ENCODE measurements at regions not wholly inside any gene's neighbourhood (a gene's known extent, or its start where the extent isn't known, plus 50 kb on each side); places are given as distances from the start of the nearest gene placed in this dataset.

DNA sequence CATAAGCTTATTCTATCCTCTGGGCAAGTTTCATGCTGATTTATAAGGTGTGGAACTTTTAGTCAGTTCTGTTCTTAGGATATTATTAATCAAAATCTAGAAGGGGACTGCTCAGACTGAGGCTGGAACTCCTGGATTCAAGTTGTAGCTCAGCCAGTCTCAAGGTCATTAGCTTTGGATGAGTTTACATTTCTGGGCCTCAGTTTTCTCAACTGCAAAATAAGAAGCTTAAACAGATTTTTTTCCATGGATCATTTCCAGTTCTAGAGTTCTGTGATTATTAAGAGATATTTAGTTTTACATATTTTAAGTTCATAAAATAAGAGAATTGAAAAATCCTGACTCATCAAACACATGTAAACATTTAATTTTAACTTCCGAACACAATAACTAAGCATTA, 442.5 kb upstream of the PKDCC start:
- no peak for DNase-seq (ENCODE audit: low read depth)
- TF ChIP-seq, protein P1, sequence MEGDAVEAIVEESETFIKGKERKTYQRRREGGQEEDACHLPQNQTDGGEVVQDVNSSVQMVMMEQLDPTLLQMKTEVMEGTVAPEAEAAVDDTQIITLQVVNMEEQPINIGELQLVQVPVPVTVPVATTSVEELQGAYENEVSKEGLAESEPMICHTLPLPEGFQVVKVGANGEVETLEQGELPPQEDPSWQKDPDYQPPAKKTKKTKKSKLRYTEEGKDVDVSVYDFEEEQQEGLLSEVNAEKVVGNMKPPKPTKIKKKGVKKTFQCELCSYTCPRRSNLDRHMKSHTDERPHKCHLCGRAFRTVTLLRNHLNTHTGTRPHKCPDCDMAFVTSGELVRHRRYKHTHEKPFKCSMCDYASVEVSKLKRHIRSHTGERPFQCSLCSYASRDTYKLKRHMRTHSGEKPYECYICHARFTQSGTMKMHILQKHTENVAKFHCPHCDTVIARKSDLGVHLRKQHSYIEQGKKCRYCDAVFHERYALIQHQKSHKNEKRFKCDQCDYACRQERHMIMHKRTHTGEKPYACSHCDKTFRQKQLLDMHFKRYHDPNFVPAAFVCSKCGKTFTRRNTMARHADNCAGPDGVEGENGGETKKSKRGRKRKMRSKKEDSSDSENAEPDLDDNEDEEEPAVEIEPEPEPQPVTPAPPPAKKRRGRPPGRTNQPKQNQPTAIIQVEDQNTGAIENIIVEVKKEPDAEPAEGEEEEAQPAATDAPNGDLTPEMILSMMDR (conservative IDR thresholded peaks at IDR 0.05; ENCODE audit: low read depth, low read length) = no peak
- no peak overlapping the region for H3K4me3 ChIP-seq (ENCODE audit: low read depth, low read length)

DNA sequence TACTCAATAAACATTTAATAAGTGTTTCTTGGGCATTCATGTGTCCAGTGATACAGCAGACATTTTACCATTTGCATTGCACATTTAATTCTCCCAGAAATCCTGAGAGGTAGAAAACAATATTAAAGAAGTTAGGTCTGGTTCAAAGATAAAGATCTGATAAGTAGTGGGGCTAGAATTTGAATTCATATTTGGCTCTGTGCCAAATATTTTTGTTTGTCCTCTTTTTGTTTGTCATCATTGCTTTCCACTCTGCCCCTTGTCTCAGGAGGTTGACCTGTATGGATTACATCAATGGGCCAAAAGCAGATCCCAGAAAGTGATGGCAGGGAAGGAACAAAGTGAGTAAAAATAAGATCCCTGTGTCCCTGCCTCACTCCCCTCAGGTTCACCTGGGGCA, 441.9 kb upstream of the PKDCC start:
- TF ChIP-seq, protein P1 (conservative IDR thresholded peaks at IDR 0.05; ENCODE audit: low read depth, low read length) = no peak
- no peak for DNase-seq (ENCODE audit: low read depth)

DNA sequence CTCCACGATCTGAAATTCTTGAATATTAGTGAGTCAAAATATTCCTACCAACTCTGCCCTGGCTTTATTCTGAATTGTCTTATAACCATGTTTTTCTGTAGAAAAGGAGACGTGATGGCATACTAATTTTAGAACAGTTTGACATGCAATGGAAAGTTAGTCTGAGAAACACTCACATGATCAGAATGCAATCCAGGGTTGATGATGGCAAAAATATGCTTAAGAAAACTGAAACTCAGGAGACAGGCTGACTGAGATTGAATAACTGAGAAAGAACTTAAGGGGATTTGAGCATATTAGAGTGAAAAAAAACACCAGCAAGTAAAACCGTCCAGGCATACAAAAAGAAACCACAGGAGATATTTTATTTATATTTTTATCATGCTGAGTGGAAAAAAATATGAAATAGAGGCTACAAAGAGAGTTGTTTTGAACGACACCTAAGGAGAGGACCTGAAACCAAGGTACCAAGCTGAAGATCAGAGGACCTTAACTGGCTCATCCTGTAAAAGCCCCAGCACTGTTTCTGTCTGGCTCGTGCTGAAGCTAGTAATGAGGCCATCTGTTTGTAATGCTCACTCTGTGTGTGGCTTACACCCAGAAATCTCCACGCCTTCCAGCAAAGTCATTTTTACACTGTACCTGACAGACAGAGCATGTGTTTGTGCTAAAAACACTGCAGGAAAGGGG, 437.2 kb upstream of the PKDCC start:
- DNase-seq (ENCODE audit: low read depth) = no peak
- no peak overlapping the region for H3K4me3 ChIP-seq (ENCODE audit: low read depth, low read length)
- TF ChIP-seq, protein P1 (conservative IDR thresholded peaks at IDR 0.05; ENCODE audit: low read depth, low read length) = no peak

More for the DNA sequence above, 441.9 kb upstream of the PKDCC start:
- H3K4me3 ChIP-seq (ENCODE audit: low read depth, low read length) = no peak overlapping the region

DNA sequence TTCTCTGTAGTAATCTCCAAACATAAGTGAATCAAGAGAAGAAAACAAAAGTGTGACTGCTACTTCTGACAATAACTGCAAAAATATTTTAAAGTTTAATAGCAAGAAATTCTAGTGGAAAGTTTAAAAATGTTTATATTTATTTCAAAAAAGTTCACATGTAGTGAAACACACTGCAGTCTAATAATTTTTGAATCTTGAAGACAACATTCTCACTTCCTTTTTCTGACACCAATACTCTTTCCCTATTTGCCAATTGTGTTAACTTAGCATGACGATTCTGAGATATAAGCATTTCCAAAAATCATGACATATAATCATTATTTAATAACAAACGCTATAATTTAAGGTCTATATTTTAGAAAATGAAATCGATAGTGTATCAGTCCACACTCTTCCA, 429.1 kb upstream of the PKDCC start:
- TF ChIP-seq, protein P1 (conservative IDR thresholded peaks at IDR 0.05; ENCODE audit: low read depth, low read length) = no peak
- no peak for DNase-seq (ENCODE audit: low read depth)
- H3K4me3 ChIP-seq (ENCODE audit: low read depth, low read length) = no peak overlapping the region

DNA sequence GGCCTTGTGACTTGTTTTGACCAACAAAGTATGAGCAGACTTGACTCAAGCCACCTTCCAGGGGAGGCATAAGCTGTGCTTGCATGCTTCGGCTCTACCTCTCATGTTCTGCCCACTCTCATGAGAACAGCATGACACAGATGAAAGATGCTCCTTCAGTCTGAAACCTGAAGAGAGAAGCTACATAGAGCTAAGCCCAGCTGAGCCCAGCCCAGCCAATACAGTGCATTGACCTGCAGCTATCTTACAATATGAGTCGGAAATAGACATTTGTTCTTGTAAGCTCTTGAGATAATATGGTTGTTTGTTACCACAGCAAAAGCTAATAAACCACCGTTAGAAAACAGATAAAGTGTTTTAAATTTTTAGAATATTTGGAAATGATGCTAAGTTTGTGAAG, 426.7 kb upstream of the PKDCC start:
- DNase-seq (ENCODE audit: low read depth) = no peak
- TF ChIP-seq, protein P1 (conservative IDR thresholded peaks at IDR 0.05; ENCODE audit: low read depth, low read length) = no peak
- no peak overlapping the region for H3K4me3 ChIP-seq (ENCODE audit: low read depth, low read length)

DNA sequence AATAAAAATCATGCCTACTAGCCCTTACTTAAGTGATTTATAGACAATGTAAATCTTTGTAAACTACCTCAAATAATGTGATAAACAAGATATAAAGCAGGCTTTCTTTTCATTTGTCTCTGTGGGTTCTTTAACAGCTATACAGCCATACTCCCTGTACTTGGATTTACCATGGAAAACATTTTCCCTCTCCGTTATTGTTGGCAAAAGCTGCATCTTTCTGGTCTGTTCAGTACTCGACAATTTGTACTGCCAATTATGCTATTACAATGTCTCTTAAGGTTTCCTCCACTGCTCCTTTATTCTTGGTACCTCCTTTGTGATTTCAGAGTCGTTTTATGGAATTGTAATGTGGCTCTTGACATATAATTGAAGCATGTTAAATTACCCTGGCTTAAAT, 426.3 kb upstream of the PKDCC start:
- DNase-seq (ENCODE audit: low read depth) = no peak
- no peak overlapping the region for H3K4me3 ChIP-seq (ENCODE audit: low read depth, low read length)
- TF ChIP-seq, protein P1 (conservative IDR thresholded peaks at IDR 0.05; ENCODE audit: low read depth, low read length) = no peak

DNA sequence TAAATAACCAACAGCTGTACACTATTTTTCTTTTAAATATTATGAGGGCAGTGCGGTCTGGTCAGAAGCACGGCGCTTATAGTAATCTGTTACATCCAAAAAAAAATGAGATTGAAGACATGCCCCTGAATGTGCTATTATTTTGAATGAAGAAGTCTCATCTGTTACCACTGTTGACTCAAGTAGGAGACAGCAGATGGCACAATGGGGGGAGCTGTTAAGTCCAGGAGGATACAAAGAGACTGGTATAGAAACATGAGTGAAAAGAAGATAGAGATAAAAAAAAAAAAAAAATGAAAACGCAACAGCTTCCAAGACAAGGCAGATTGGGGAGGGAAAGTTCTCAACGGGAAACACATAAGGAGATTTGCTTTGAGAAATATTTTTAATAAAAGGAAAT, 425.5 kb upstream of the PKDCC start:
- H3K4me3 ChIP-seq (ENCODE audit: low read depth, low read length) = no peak overlapping the region
- no peak for DNase-seq (ENCODE audit: low read depth)
- TF ChIP-seq, protein P1 (conservative IDR thresholded peaks at IDR 0.05; ENCODE audit: low read depth, low read length) = no peak

Measured in epithelial cell of proximal tubule (primary cell).